ENCODE measurements at regions not wholly inside any gene's neighbourhood (a gene's known extent, or its start where the extent isn't known, plus 50 kb on each side); places are given as distances from the start of the nearest gene placed in this dataset.

- TF ChIP-seq ZNF350 (CRISPR knock-in tag; IDR thresholded peaks at IDR 0.05; ENCODE audit: borderline replicate concordance, low read depth): no peak
- TF ChIP-seq, protein P1, sequence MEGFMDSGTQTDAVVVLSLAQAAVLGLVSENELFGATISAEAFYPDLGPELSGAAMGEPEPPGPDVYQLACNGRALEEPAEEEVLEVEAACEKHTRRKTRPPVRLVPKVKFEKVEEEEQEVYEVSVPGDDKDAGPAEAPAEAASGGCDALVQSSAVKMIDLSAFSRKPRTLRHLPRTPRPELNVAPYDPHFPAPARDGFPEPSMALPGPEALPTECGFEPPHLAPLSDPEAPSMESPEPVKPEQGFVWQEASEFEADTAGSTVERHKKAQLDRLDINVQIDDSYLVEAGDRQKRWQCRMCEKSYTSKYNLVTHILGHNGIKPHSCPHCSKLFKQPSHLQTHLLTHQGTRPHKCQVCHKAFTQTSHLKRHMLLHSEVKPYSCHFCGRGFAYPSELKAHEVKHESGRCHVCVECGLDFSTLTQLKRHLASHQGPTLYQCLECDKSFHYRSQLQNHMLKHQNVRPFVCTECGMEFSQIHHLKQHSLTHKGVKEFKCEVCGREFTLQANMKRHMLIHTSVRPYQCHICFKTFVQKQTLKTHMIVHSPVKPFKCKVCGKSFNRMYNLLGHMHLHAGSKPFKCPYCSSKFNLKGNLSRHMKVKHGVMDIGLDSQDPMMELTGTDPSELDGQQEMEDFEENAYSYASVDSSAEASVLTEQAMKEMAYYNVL (CRISPR knock-in tag; IDR thresholded peaks at IDR 0.05; ENCODE audit: borderline replicate concordance): no peak
- TF ChIP-seq ZFP1 (CRISPR knock-in tag; IDR thresholded peaks at IDR 0.05): no peak
- TF ChIP-seq NCOR1 (IDR thresholded peaks at IDR 0.05; ENCODE audit: borderline replicate concordance, low read length): no peak
- TF ChIP-seq FOXP1 (IDR thresholded peaks at IDR 0.05): no peak
- TF ChIP-seq FOXP1 (CRISPR knock-in tag; IDR thresholded peaks at IDR 0.05): no peak
- TF ChIP-seq, protein P2, sequence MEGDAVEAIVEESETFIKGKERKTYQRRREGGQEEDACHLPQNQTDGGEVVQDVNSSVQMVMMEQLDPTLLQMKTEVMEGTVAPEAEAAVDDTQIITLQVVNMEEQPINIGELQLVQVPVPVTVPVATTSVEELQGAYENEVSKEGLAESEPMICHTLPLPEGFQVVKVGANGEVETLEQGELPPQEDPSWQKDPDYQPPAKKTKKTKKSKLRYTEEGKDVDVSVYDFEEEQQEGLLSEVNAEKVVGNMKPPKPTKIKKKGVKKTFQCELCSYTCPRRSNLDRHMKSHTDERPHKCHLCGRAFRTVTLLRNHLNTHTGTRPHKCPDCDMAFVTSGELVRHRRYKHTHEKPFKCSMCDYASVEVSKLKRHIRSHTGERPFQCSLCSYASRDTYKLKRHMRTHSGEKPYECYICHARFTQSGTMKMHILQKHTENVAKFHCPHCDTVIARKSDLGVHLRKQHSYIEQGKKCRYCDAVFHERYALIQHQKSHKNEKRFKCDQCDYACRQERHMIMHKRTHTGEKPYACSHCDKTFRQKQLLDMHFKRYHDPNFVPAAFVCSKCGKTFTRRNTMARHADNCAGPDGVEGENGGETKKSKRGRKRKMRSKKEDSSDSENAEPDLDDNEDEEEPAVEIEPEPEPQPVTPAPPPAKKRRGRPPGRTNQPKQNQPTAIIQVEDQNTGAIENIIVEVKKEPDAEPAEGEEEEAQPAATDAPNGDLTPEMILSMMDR (CRISPR knock-in tag; IDR thresholded peaks at IDR 0.05): no peak
- no peak for TF ChIP-seq GATAD2A (CRISPR knock-in tag; IDR thresholded peaks at IDR 0.05)
- no peak for TF ChIP-seq TMF1 (CRISPR knock-in tag; IDR thresholded peaks at IDR 0.05; ENCODE audit: low read depth)
- no peak for TF ChIP-seq HES4 (CRISPR knock-in tag; IDR thresholded peaks at IDR 0.05; ENCODE audit: borderline replicate concordance)
- TF ChIP-seq ARID2 (CRISPR knock-in tag; IDR thresholded peaks at IDR 0.05; ENCODE audit: borderline replicate concordance): no peak
- no peak for TF ChIP-seq MAX (IDR thresholded peaks at IDR 0.05)
- TF ChIP-seq ZNF280D (CRISPR knock-in tag; IDR thresholded peaks at IDR 0.05): no peak
These were observed 484.1 kb upstream of the USP24 start for GRCh38 chr1:55699228-55699627.
